Mesenchymal stem cell (in vitro differentiated cells and primary cell): ENCODE measurements at regions not wholly inside any gene's neighbourhood (a gene's known extent, or its start where the extent isn't known, plus 50 kb on each side); places are given as distances from the start of the nearest gene placed in this dataset.

Experiments
- DNase-seq: peaks from one replicate; pipeline ENCODE4 v3.0.0-alpha.2; 2013
- H2AFZ ChIP-seq: one replicate; pipeline ENCODE4 v1.6.1; 2013; ENCODE audit warnings: low read depth, mild to moderate bottlenecking, control low read depth, inconsistent platforms, low read length, moderate library complexity
- H2AK5ac ChIP-seq: 2 replicates; pipeline ENCODE4 v1.6.1; 2013; ENCODE audit warnings: low read length, moderate library complexity, mild to moderate bottlenecking, inconsistent platforms; ENCODE audit not compliant: severe bottlenecking
- H2BK120ac ChIP-seq: one replicate; pipeline ENCODE4 v1.6.1; 2013; ENCODE audit warnings: low read depth, mild to moderate bottlenecking, inconsistent platforms, low read length, moderate library complexity
- H2BK12ac ChIP-seq, 2 experiments: one replicate each; pipeline ENCODE4 v1.6.1; 2013; ENCODE audit warnings: inconsistent platforms in 2 of 2, low read length in 2 of 2, mild to moderate bottlenecking in 2 of 2, moderate library complexity in 2 of 2, control low read depth in 1 of 2
- H2BK15ac ChIP-seq: one replicate; pipeline ENCODE4 v1.6.1; 2013; ENCODE audit warnings: mild to moderate bottlenecking, low read depth, inconsistent platforms; ENCODE audit not compliant: poor library complexity, severe bottlenecking
- H2BK5ac ChIP-seq: 2 replicates; pipeline ENCODE4 v1.6.1; 2013; ENCODE audit warnings: low read depth, mild to moderate bottlenecking, low read length, control low read depth, inconsistent platforms; ENCODE audit not compliant: poor library complexity, severe bottlenecking
- H3K14ac ChIP-seq, 2 experiments: one replicate each; pipeline ENCODE4 v1.6.1; 2013; ENCODE audit warnings: inconsistent platforms in 2 of 2, low read length in 2 of 2, control low read depth in 1 of 2, mild to moderate bottlenecking in 1 of 2, moderate library complexity in 1 of 2
- H3K18ac ChIP-seq, 2 experiments: one replicate each; pipeline ENCODE4 v1.6.1; 2013; ENCODE audit warnings: inconsistent platforms in 2 of 2, low read length in 2 of 2, control low read depth in 1 of 2, low read depth in 1 of 2, mild to moderate bottlenecking in 1 of 2
- H3K23ac ChIP-seq, 2 experiments: one replicate each; pipeline ENCODE4 v1.6.1; 2013; ENCODE audit warnings: inconsistent platforms in 2 of 2, low read length in 2 of 2, mild to moderate bottlenecking in 2 of 2, moderate library complexity in 2 of 2, control low read depth in 1 of 2
- H3K27ac ChIP-seq: 2 replicates; pipeline ENCODE4 v1.5.1; 2013; ENCODE audit warnings: mild to moderate bottlenecking, moderate library complexity, low read length, control low read depth, inconsistent platforms; ENCODE audit not compliant: poor library complexity, severe bottlenecking
- H3K27me3 ChIP-seq, 2 experiments: 2 replicates each; pipeline versions ENCODE4 v1.6.1 to v1.7.0; 2013; ENCODE audit warnings: low read length in 2 of 2, mild to moderate bottlenecking in 2 of 2, moderate library complexity in 2 of 2, control low read depth in 1 of 2, inconsistent platforms in 1 of 2; ENCODE audit not compliant: control insufficient read depth in 1 of 2, insufficient read depth in 1 of 2
- H3K36me3 ChIP-seq, 2 experiments: 2 replicates each; pipeline versions ENCODE4 v1.6.1 to v1.7.0; 2013; ENCODE audit warnings: low read length in 2 of 2, control low read depth in 1 of 2, inconsistent platforms in 1 of 2, low read depth in 1 of 2, mild to moderate bottlenecking in 1 of 2; ENCODE audit not compliant: insufficient read depth in 2 of 2, control insufficient read depth in 1 of 2
- H3K4ac ChIP-seq, 2 experiments: one replicate each; pipeline ENCODE4 v1.6.1; 2013; ENCODE audit warnings: inconsistent platforms in 2 of 2, low read length in 2 of 2, mild to moderate bottlenecking in 2 of 2, moderate library complexity in 2 of 2, control low read depth in 1 of 2, low read depth in 1 of 2
- H3K4me1 ChIP-seq: 2 replicates; pipeline ENCODE4 v1.6.1; 2013; ENCODE audit warnings: low read depth, low read length, control low read depth; ENCODE audit not compliant: control insufficient read depth, insufficient read depth
- H3K4me2 ChIP-seq: 2 replicates; pipeline ENCODE4 v1.6.1; 2013; ENCODE audit warnings: low read length, mild to moderate bottlenecking, inconsistent platforms; ENCODE audit not compliant: poor library complexity, severe bottlenecking
- H3K4me3 ChIP-seq, 2 experiments: 2 replicates each; pipeline versions ENCODE4 v1.5.1 to v1.7.0; 2013; ENCODE audit warnings: low read length in 2 of 2, mild to moderate bottlenecking in 2 of 2, control low read depth in 1 of 2, low read depth in 1 of 2; ENCODE audit not compliant: insufficient read depth in 1 of 2
- H3K79me1 ChIP-seq: replicated peaks from 2 replicates; pipeline ENCODE4 v1.6.1; 2013; ENCODE audit warnings: mild to moderate bottlenecking, control low read depth, low read length, inconsistent platforms; ENCODE audit not compliant: poor library complexity, severe bottlenecking
- H3K9ac ChIP-seq: 2 replicates; pipeline ENCODE4 v1.7.0; 2013; ENCODE audit warnings: mild to moderate bottlenecking, low read length, moderate library complexity
- H3K9me3 ChIP-seq: 2 replicates; pipeline ENCODE4 v1.7.0; 2013; ENCODE audit warnings: mild to moderate bottlenecking, low read length; ENCODE audit not compliant: control insufficient read depth
- H4K8ac ChIP-seq: one replicate; pipeline ENCODE4 v1.6.1; 2013; ENCODE audit warnings: inconsistent platforms, mild to moderate bottlenecking, low read length, moderate library complexity
- H4K91ac ChIP-seq: one replicate; pipeline ENCODE4 v1.6.1; 2013; ENCODE audit warnings: mild to moderate bottlenecking, low read length, inconsistent platforms
- WGBS: methylation state at CpG from one replicate; pipeline ENCODE4 v1.1.7; 2013; ENCODE audit warnings: mixed read lengths; 5-methylcytosine and 5-hydroxymethylcytosine counted together

- WGBS: 92% methylated on average over 3 of the region's 3 CpGs
- H2BK15ac ChIP-seq: no peak overlapping the region
Measured at GRCh38 chr4:79266136-79266535, 59.7 kb downstream of the NAA11 start.

DNA sequence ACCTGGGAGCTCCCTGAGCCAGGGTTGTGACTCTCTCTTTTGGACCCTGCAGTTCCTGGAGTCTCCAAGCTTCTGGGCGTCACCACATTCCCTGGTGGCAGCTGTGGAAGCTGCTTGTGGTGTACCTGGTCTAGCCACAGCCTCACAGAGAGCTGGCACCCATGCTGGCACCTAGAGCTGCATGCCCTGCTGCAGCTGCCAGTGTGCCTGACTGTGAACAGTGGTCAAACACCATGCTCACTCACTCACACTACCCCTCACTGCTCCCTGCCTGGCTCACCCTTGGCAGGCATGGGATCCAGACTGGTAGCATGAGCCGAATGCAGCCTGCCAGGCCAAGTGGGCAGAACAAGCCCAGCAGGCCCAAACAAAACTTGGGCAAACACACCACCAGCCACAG lies 66.6 kb downstream of the NAA11 start:
- Histone ChIP-seq H3K9ac (no peak overlapping the region), H3K36me3 (peaks cover 0 to 3% of the 10 kb centered on the region in 2 experiments), H4K91ac (peak overlapping the region; percentile 5), H3K27ac (no peak overlapping the region), H3K4ac (no peak overlapping the region), H3K4me3 (no peak overlapping the region), H2BK12ac (no peak overlapping the region), H3K79me1 (no peaks in the 10 kb centered on the region), H2BK15ac (no peak overlapping the region), H3K4me1 (no peaks in the 10 kb centered on the region), H2BK120ac (no peak overlapping the region), H2AK5ac (no peak overlapping the region), H2BK5ac (no peak overlapping the region), H3K27me3 (peaks cover 0 to 10% of the 10 kb centered on the region in 2 experiments), H3K9me3 (no peaks in the 10 kb centered on the region), H3K18ac (no peak overlapping the region), H3K4me2 (no peak overlapping the region), H4K8ac (no peak overlapping the region), H2AFZ (no peak overlapping the region), H3K14ac (no peak overlapping the region), H3K23ac (no peak overlapping the region)
- DNase-seq: no peak
- 80% methylated on average over 2 of the region's 2 CpGs for WGBS

More at GRCh38 chr4:79266136-79266535, 59.7 kb downstream of the NAA11 start:
- H3K23ac ChIP-seq: no peak overlapping the region
- H3K4me2 ChIP-seq: no peak overlapping the region
- H3K27me3 ChIP-seq: peaks cover 0 to 21% of the 10 kb centered on the region in 2 experiments
- H3K18ac ChIP-seq: no peak overlapping the region
- no peak overlapping the region for H4K8ac ChIP-seq
- DNase-seq: no peak
- H3K27ac ChIP-seq: no peak overlapping the region
- no peak overlapping the region for H3K4me3 ChIP-seq
- no peak overlapping the region for H4K91ac ChIP-seq
- no peak overlapping the region for H2BK5ac ChIP-seq
- H3K4ac ChIP-seq: no peak overlapping the region
- no peak overlapping the region for H2BK12ac ChIP-seq
- H3K9ac ChIP-seq: no peak overlapping the region
- no peaks in the 10 kb centered on the region for H3K9me3 ChIP-seq
- H2AK5ac ChIP-seq: no peak overlapping the region
- H3K4me1 ChIP-seq: no peaks in the 10 kb centered on the region
- H3K14ac ChIP-seq: no peak overlapping the region
- no peaks in the 10 kb centered on the region for H3K36me3 ChIP-seq
- no peak overlapping the region for H2AFZ ChIP-seq
- no peak overlapping the region for H2BK120ac ChIP-seq
- H3K79me1 ChIP-seq: no peaks in the 10 kb centered on the region

- H4K91ac ChIP-seq: no peak overlapping the region
- no peak overlapping the region for H3K14ac ChIP-seq
- 87% methylated on average over 2 of the region's 2 CpGs for WGBS
- no peak overlapping the region for H3K4me2 ChIP-seq
- H3K9ac ChIP-seq: no peak overlapping the region
- no peak overlapping the region for H3K27ac ChIP-seq
- H3K4ac ChIP-seq: no peak overlapping the region
- DNase-seq: no peak
- no peak overlapping the region for H3K4me3 ChIP-seq
- no peak overlapping the region for H2AFZ ChIP-seq
- H3K79me1 ChIP-seq: no peaks in the 10 kb centered on the region
- no peak overlapping the region for H2BK5ac ChIP-seq
- no peak overlapping the region for H3K18ac ChIP-seq
- peaks cover 0 to 3% of the 10 kb centered on the region in 2 experiments for H3K36me3 ChIP-seq
- H2BK15ac ChIP-seq: no peak overlapping the region
- no peak overlapping the region for H2BK12ac ChIP-seq
- no peaks in the 10 kb centered on the region for H3K9me3 ChIP-seq
- peaks cover 0 to 5% of the 10 kb centered on the region in 2 experiments for H3K27me3 ChIP-seq
- no peak overlapping the region for H2AK5ac ChIP-seq
- H3K4me1 ChIP-seq: no peaks in the 10 kb centered on the region
- H3K23ac ChIP-seq: no peak overlapping the region
- no peak overlapping the region for H2BK120ac ChIP-seq
- no peak overlapping the region for H4K8ac ChIP-seq
Measured at GRCh38 chr4:79258614-79259176, 67.2 kb downstream of the NAA11 start.

DNA sequence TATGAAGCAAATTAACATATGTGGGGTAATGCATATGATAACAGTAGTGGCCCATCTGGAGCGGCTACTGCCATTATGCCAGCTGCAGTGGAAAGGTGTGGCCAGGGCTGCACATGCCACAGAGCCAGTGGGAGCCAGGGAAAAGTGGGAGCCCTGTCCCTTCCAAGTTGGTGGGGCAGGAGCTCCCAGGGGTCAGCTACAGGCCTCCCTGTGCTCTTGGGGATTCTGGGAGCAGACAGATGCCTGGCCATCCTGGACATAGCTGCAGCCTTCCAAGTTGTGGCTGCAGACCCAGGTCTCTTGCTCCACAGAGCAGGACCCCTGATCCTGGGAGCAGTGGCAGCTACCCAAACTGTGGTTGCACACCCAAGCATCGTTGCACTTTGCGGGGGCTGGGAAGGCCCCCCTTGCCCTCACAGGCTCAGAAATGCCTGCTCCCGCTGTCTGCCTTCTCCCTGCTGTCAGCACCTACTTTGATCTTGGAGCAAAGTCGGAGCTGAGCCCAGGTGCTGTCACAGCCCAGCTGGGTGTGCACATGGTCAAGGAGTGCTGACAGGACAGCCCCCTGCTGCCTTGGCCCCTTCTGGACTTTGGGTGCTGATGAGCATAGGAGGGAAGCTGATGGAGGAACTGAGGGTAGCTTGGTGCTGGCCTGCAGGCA lies 67.8 kb downstream of the NAA11 start:
- H3K4me3 ChIP-seq: no peak overlapping the region
- no peak overlapping the region for H2BK5ac ChIP-seq
- no peak overlapping the region for H3K9ac ChIP-seq
- H3K18ac ChIP-seq: no peak overlapping the region
- H3K9me3 ChIP-seq: no peaks in the 10 kb centered on the region
- no peak overlapping the region for H3K27ac ChIP-seq
- no peak overlapping the region for H3K23ac ChIP-seq
- H2AK5ac ChIP-seq: no peak overlapping the region
- WGBS: 84% methylated on average over 5 of the region's 5 CpGs
- H2BK12ac ChIP-seq: peak overlapping the region in 1 of 2 experiments; percentile 42
- peaks cover 0 to 3% of the 10 kb centered on the region in 2 experiments for H3K36me3 ChIP-seq
- H2AFZ ChIP-seq: no peak overlapping the region
- no peak for DNase-seq
- no peak overlapping the region for H3K4ac ChIP-seq
- no peaks in the 10 kb centered on the region for H3K79me1 ChIP-seq
- no peak overlapping the region for H4K8ac ChIP-seq
- H2BK120ac ChIP-seq: no peak overlapping the region
- H2BK15ac ChIP-seq: no peak overlapping the region
- no peak overlapping the region for H3K14ac ChIP-seq
- no peak overlapping the region for H3K4me2 ChIP-seq
- H3K4me1 ChIP-seq: no peaks in the 10 kb centered on the region
- no peak overlapping the region for H4K91ac ChIP-seq
- no peaks in the 10 kb centered on the region for H3K27me3 ChIP-seq
